ENCODE measurements at regions not wholly inside any gene's neighbourhood (a gene's known extent, or its start where the extent isn't known, plus 50 kb on each side); places are given as distances from the start of the nearest gene placed in this dataset.

DNA sequence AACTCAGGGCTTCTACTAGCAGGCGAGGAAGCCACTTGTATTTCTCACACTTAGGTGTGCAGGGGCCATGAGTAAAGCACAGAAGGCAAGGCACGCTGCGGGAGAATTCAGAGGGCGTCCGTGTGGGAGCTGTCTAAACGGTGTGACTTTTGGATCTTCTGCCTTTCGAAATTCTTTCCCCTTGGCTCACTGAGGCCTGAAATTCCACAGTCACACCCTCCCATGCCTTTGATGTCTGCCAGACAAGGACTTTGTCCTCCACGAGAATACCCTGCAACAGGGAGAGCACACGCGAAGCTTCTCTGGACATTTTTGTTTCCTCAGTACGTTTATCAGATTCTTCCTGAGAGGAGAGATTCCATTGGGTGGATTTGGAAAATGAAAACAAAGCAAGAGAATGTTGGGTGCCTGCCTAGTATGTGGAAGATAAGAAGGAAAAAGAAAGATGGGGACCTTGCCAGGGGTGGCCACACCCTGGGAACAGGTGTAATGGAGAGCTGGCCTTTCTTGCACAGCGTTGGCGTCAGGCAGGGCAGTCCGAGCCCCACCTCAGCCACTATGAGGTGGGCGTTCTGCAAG lies 235.7 kb downstream of the MYLK4 start (continued):
- TF ChIP-seq YEATS4 (CRISPR knock-in tag; IDR thresholded peaks at IDR 0.05; ENCODE audit: borderline replicate concordance) = peak; percentile 82
- 0 out of 2 replicates have a peak, but pooled peaks have one; percentile 30 for TF ChIP-seq MAZ (IDR thresholded peaks at IDR 0.05; ENCODE audit: borderline replicate concordance, low read depth, low read length)
- TF ChIP-seq MAZ (CRISPR knock-in tag; IDR thresholded peaks at IDR 0.05; ENCODE audit: low read depth) = no peak
- TF ChIP-seq HMG20B (CRISPR knock-in tag; conservative IDR thresholded peaks at IDR 0.05) = peak; percentile 89
- peak; percentile 80 for TF ChIP-seq ZEB1 (IDR thresholded peaks at IDR 0.05; ENCODE audit: insufficient replicate concordance, low read depth)
- no peak for TF ChIP-seq ZC3H4 (CRISPR knock-in tag; IDR thresholded peaks at IDR 0.05; ENCODE audit: borderline replicate concordance)
- no peak for TF ChIP-seq ZNF10 (CRISPR knock-in tag; IDR thresholded peaks at IDR 0.05; ENCODE audit: borderline replicate concordance, low read depth)
- peak; percentile 68; the same call in 1 of the 2 replicates for TF ChIP-seq MEF2D (CRISPR knock-in tag; IDR thresholded peaks at IDR 0.05)
- peak; percentile 77 for TF ChIP-seq ZNF891 (CRISPR knock-in tag; IDR thresholded peaks at IDR 0.05)
- TF ChIP-seq ZNF703 (CRISPR knock-in tag; IDR thresholded peaks at IDR 0.05; ENCODE audit: borderline replicate concordance) = no peak
- TF ChIP-seq, protein P1, sequence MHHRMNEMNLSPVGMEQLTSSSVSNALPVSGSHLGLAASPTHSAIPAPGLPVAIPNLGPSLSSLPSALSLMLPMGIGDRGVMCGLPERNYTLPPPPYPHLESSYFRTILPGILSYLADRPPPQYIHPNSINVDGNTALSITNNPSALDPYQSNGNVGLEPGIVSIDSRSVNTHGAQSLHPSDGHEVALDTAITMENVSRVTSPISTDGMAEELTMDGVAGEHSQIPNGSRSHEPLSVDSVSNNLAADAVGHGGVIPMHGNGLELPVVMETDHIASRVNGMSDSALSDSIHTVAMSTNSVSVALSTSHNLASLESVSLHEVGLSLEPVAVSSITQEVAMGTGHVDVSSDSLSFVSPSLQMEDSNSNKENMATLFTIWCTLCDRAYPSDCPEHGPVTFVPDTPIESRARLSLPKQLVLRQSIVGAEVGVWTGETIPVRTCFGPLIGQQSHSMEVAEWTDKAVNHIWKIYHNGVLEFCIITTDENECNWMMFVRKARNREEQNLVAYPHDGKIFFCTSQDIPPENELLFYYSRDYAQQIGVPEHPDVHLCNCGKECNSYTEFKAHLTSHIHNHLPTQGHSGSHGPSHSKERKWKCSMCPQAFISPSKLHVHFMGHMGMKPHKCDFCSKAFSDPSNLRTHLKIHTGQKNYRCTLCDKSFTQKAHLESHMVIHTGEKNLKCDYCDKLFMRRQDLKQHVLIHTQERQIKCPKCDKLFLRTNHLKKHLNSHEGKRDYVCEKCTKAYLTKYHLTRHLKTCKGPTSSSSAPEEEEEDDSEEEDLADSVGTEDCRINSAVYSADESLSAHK (CRISPR knock-in tag; IDR thresholded peaks at IDR 0.05; ENCODE audit: borderline replicate concordance) = no peak
- TF ChIP-seq ZNF34 (CRISPR knock-in tag; IDR thresholded peaks at IDR 0.05; ENCODE audit: borderline replicate concordance) = no peak
- TF ChIP-seq NR2F2 (IDR thresholded peaks at IDR 0.05; ENCODE audit: borderline replicate concordance, low read depth) = no peak
- peak; percentile 62 for TF ChIP-seq TBL1XR1 (IDR thresholded peaks at IDR 0.05; ENCODE audit: borderline replicate concordance, low read length, partially characterized antibody)
- TF ChIP-seq ZBTB20 (CRISPR knock-in tag; IDR thresholded peaks at IDR 0.05; ENCODE audit: borderline replicate concordance, low read depth) = peak; percentile 93
- TF ChIP-seq RORA (CRISPR knock-in tag; IDR thresholded peaks at IDR 0.05) = no peak
- TF ChIP-seq ZBTB7B (CRISPR knock-in tag; IDR thresholded peaks at IDR 0.05) = peak; percentile 91
- peak; percentile 90 to 94 for TF ChIP-seq EP300 (IDR thresholded peaks at IDR 0.05; ENCODE audit: low read depth in 2 of 2, low read length in 2 of 2)
- TF ChIP-seq EP300 (CRISPR knock-in tag; IDR thresholded peaks at IDR 0.05; ENCODE audit: borderline replicate concordance) = peak; percentile 92
- no peak; the same call in 1 of the 2 replicates for TF ChIP-seq ZNF124 (CRISPR knock-in tag; IDR thresholded peaks at IDR 0.05)
- TF ChIP-seq BRD4 (CRISPR knock-in tag; IDR thresholded peaks at IDR 0.05) = no peak
- peak in 1 of 2 experiments; percentile 96; a peak in 2 of 4 replicates for TF ChIP-seq KLF16 (CRISPR knock-in tag; IDR thresholded peaks at IDR 0.05)
- no peak for TF ChIP-seq AKAP8 (CRISPR knock-in tag; IDR thresholded peaks at IDR 0.05)
- peak; percentile 84 for TF ChIP-seq DMAP1 (CRISPR knock-in tag; IDR thresholded peaks at IDR 0.05)
- peak; percentile 94; the same call in 1 of the 2 replicates for TF ChIP-seq SP140L (CRISPR knock-in tag; IDR thresholded peaks at IDR 0.05; ENCODE audit: borderline replicate concordance)
- TF ChIP-seq NFYC (CRISPR knock-in tag; IDR thresholded peaks at IDR 0.05) = peak; percentile 66
- TF ChIP-seq ZNF775 (CRISPR knock-in tag; IDR thresholded peaks at IDR 0.05; ENCODE audit: borderline replicate concordance) = peak; percentile 90
- peak; percentile 63 for TF ChIP-seq CCAR2 (optimal IDR thresholded peaks at IDR 0.05; ENCODE audit: low read depth, low read length)
- peak; percentile 39; the same call in 1 of the 2 replicates for TF ChIP-seq DNMT3B (CRISPR knock-in tag; conservative IDR thresholded peaks at IDR 0.05)
- TF ChIP-seq ZNF597 (CRISPR knock-in tag; IDR thresholded peaks at IDR 0.05) = no peak
